PC-9 (cell line): ENCODE measurements at regions not wholly inside any gene's neighbourhood (a gene's known extent, or its start where the extent isn't known, plus 50 kb on each side); places are given as distances from the start of the nearest gene placed in this dataset.

Source experiments
- BruUV-seq: library from RNA; stranded (reverse); fragments of 400-500 nt; replicated peaks from 2 replicates; lab custom pipeline; 2021; lab: Mats Ljungman, UMichigan
- CTCF ChIA-PET: fragments of 300-600 bp; sonication (Branson Sonifier 250); formaldehyde crosslinking; loops from one replicate; lab custom pipeline; 2022; ENCODE audit warnings: antibody characterized with exemption; lab: Charles Lee
- POLR2A ChIA-PET: fragments of 300-600 bp; sonication (Branson Sonifier 250); formaldehyde crosslinking; loops from one replicate; lab custom pipeline; 2022; ENCODE audit warnings: antibody characterized with exemption; ENCODE audit not compliant: unreplicated experiment; lab: Charles Lee
- DNase-seq, 2 experiments: peaks; one replicate each; pipeline versions ENCODE4 v3.0.0 to v3.0.0-alpha.2; 2015 to 2022; ENCODE audit warnings: mixed read lengths in 1 of 2
- H2AFZ ChIP-seq: fragments of 200-600 bp; sonication (generic); 2 replicates; pipeline ENCODE4 v1.8.1; 2017; ENCODE audit warnings: antibody characterized with exemption
- H3F3A ChIP-seq: fragments of 200-600 bp; sonication (generic); 2 replicates; pipeline ENCODE4 v1.8.1; 2017; ENCODE audit warnings: antibody characterized with exemption, mild to moderate bottlenecking, low read depth; ENCODE audit not compliant: insufficient read depth
- H3K27ac ChIP-seq: fragments of 200-600 bp; sonication (generic); 2 replicates; pipeline ENCODE4 v1.6.1; 2016; ENCODE audit warnings: mixed run types
- H3K27me3 ChIP-seq: fragments of 200-600 bp; sonication (generic); 2 replicates; pipeline ENCODE4 v1.6.1; 2016; ENCODE audit warnings: low read depth, mixed run types; ENCODE audit not compliant: insufficient read depth
- H3K36me3 ChIP-seq: fragments of 200-600 bp; sonication (generic); 2 replicates; pipeline ENCODE4 v1.6.1; 2016; ENCODE audit warnings: low read depth, mixed run types
- H3K4me1 ChIP-seq: fragments of 200-600 bp; sonication (generic); replicated peaks from 2 replicates; pipeline ENCODE4 v1.6.1; 2016; ENCODE audit warnings: mixed run types; ENCODE audit not compliant: insufficient read depth
- H3K4me2 ChIP-seq: fragments of 200-600 bp; sonication (generic); 2 replicates; pipeline ENCODE4 v1.6.1; 2017; ENCODE audit warnings: mixed run types
- H3K4me3 ChIP-seq: fragments of 200-600 bp; sonication (generic); 2 replicates; pipeline ENCODE4 v1.6.1; 2016; ENCODE audit warnings: mixed run types
- H3K79me2 ChIP-seq: fragments of 200-600 bp; sonication (generic); 2 replicates; pipeline ENCODE4 v1.6.1; 2017; ENCODE audit warnings: low read depth, mixed run types
- H3K9me2 ChIP-seq: fragments of 200-600 bp; sonication (generic); 2 replicates; pipeline ENCODE4 v1.8.1; 2017; ENCODE audit warnings: mild to moderate bottlenecking; ENCODE audit not compliant: insufficient read depth
- H3K9me3 ChIP-seq: fragments of 200-600 bp; sonication (generic); 2 replicates; pipeline ENCODE4 v1.8.1; 2016; ENCODE audit warnings: low read depth; ENCODE audit not compliant: insufficient read depth
- H4K20me1 ChIP-seq: fragments of 200-600 bp; sonication (generic); 2 replicates; pipeline ENCODE4 v1.8.1; 2017; ENCODE audit not compliant: insufficient read depth
- EZH2 ChIP-seq: fragments of 200-600 bp; sonication (generic); IDR thresholded peaks from 2 replicates; pipeline ENCODE4 v1.8.0; 2017; ENCODE audit warnings: antibody characterized with exemption, low read depth
- intact Hi-C: fragments of 100-400 bp; cut with micrococcal nuclease; formaldehyde crosslinking; loops from one replicate; pipeline ENCODE4 v1.10.0; 2022; ENCODE audit not compliant: unreplicated experiment
- TF ChIP-seq, protein P1 (sequence below): fragments of 200-600 bp; sonication (generic); conservative IDR thresholded peaks from 2 replicates; pipeline ENCODE4 v1.6.1; 2017; ENCODE audit warnings: mixed run types, antibody characterized with exemption, mild to moderate bottlenecking, moderate library complexity

DNA sequence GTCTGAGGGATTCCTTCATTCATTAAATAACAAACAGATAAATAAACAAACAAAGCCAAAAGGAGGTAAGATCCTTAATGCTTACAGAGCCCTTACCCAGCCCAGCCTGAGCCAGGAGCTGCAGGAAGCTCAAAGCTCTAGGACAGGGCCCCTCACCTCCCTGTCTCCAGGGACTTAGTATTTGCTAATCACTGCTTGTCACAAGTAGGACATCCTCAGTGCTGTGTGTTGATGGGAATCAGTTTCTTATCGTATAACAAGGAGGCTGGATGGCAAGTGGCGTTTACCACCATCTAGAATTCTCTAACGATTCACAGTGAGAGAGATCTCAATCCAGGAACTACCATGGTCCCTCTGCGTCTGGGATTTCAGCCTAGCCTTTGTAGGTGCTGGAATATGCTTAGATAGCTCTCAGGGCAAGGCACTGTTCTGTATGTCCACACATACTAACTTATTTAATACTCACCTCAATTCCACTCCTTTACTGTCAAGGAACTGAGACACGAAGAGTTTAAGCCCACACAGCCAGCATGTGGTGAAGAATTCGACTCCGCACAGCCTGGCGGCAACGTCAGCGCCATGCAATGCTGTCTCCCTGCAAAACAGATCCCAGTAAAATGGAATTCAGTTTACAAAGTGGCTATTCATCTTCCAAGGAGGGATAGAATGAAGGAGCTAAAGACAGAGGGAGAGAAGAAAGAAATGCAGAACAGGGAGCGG, 164.8 kb downstream of the MYCN start:
- Histone ChIP-seq H3K79me2 (no peaks in the 10 kb centered on the region), H3K4me3 (no peak overlapping the region), H2AFZ (no peak overlapping the region), H4K20me1 (no peaks in the 10 kb centered on the region; the same call in 1 of the 2 replicates), H3F3A (no peaks in the 10 kb centered on the region), H3K27ac (no peak overlapping the region), H3K27me3 (peaks cover 91% of the 10 kb centered on the region), H3K4me2 (no peak overlapping the region), H3K4me1 (no peaks in the 10 kb centered on the region), H3K36me3 (no peaks in the 10 kb centered on the region), H3K9me2 (no peaks in the 10 kb centered on the region), H3K9me3 (no peaks in the 10 kb centered on the region)
- no peak for TF ChIP-seq EZH2
- TF ChIP-seq, protein P1, sequence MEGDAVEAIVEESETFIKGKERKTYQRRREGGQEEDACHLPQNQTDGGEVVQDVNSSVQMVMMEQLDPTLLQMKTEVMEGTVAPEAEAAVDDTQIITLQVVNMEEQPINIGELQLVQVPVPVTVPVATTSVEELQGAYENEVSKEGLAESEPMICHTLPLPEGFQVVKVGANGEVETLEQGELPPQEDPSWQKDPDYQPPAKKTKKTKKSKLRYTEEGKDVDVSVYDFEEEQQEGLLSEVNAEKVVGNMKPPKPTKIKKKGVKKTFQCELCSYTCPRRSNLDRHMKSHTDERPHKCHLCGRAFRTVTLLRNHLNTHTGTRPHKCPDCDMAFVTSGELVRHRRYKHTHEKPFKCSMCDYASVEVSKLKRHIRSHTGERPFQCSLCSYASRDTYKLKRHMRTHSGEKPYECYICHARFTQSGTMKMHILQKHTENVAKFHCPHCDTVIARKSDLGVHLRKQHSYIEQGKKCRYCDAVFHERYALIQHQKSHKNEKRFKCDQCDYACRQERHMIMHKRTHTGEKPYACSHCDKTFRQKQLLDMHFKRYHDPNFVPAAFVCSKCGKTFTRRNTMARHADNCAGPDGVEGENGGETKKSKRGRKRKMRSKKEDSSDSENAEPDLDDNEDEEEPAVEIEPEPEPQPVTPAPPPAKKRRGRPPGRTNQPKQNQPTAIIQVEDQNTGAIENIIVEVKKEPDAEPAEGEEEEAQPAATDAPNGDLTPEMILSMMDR = no peak
- POLR2A ChIA-PET = no interaction called here
- no TSS peak for BruUV-seq
- CTCF ChIA-PET = no interaction called here
- intact Hi-C loops = no loop called here
- DNase-seq = no peak

DNA sequence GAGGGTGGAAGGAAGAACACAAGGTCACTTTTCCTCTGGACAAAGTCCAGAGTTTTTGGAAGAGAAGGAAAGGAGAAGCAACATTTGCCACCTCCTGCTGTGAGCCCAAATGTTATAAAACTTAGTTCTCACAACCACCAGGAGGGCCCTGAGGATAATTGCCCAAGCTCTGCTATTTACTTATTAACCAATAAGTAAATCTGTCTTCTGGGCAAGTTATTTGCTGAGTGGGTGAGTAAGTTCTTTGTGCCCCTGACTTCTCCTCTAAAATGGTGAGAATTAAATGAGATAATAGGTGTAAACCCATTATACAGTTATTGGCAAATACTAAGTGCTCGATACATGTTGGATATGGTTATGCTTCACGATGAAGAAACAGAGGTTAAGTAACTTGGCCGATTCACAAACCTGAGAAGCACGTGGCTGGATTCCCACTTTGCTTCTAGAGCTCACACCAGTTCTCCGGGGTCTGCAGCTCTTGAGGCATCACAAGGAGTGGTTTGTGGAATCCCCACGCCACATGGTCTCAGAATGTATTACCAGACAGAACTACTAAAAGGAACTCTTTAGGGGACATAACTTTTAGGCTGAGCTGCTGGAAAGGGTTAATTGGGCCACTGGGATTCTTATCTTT, 164.1 kb downstream of the MYCN start:
- POLR2A ChIA-PET = no interaction called here
- TF ChIP-seq, protein P1 = no peak
- no peak for TF ChIP-seq EZH2
- H3K4me2 ChIP-seq = no peak overlapping the region
- intact Hi-C loops = no loop called here
- no peaks in the 10 kb centered on the region for H3K79me2 ChIP-seq
- H3K36me3 ChIP-seq = no peaks in the 10 kb centered on the region
- H3K4me1 ChIP-seq = no peaks in the 10 kb centered on the region
- CTCF ChIA-PET = no interaction called here
- peaks cover 88% of the 10 kb centered on the region for H3K27me3 ChIP-seq
- BruUV-seq = no TSS peak
- no peak overlapping the region for H2AFZ ChIP-seq
- no peak overlapping the region for H3K27ac ChIP-seq
- H3K4me3 ChIP-seq = no peak overlapping the region
- DNase-seq = no peak
- H4K20me1 ChIP-seq = no peaks in the 10 kb centered on the region; the same call in 1 of the 2 replicates
- H3F3A ChIP-seq = no peaks in the 10 kb centered on the region
- H3K9me3 ChIP-seq = no peaks in the 10 kb centered on the region
- no peaks in the 10 kb centered on the region for H3K9me2 ChIP-seq

DNA sequence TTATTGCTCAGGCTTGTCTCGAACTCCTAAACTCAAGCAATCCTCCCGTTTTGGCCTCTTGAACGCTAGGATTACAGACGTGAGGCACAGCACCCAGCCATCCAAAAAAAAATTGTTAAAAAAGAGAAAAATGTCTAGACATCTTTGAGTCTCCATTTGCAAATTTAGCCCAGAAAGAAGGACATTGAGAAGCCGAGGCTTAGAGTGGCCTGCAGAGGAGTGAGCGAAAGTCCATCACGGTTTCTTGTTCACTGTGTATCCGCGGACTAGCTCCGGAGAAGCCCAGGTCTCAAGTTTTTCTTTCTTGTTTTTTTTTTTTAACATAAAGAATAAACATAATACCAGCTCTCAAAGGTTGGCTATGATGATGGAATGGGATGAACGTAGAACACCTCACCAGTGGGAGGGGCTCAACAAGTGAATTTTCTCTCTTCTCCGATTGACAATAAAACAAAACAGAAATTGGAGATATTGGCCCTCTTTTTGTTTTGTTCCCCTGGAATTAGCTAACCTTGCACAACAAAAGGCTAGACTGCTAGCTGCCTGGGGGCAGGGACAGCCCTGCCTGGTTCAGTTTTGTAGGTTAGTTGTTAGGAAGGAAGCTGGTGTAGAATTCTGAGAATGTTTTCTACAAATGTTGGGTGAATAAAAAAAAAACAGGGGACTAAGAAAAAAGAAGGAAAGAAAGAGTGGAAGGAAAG, 163.4 kb downstream of the MYCN start:
- TF ChIP-seq, protein P1 = no peak
- no peak for TF ChIP-seq EZH2
- intact Hi-C loops = no loop called here
- no peaks in the 10 kb centered on the region for H3K9me2 ChIP-seq
- H3K36me3 ChIP-seq = no peaks in the 10 kb centered on the region
- no TSS peak for BruUV-seq
- H3K9me3 ChIP-seq = no peaks in the 10 kb centered on the region
- no peak overlapping the region for H2AFZ ChIP-seq
- CTCF ChIA-PET = no interaction called here
- H3K4me2 ChIP-seq = no peak overlapping the region
- no peaks in the 10 kb centered on the region for H3F3A ChIP-seq
- no peak for DNase-seq
- H3K27me3 ChIP-seq = peaks cover 84% of the 10 kb centered on the region
- H3K4me1 ChIP-seq = no peaks in the 10 kb centered on the region
- POLR2A ChIA-PET = no interaction called here
- H3K27ac ChIP-seq = no peak overlapping the region
- no peak overlapping the region for H3K4me3 ChIP-seq
- H3K79me2 ChIP-seq = no peaks in the 10 kb centered on the region
- no peaks in the 10 kb centered on the region; the same call in 1 of the 2 replicates for H4K20me1 ChIP-seq
